WTC11 (cell line): ENCODE measurements at regions not wholly inside any gene's neighbourhood (a gene's known extent, or its start where the extent isn't known, plus 50 kb on each side); places are given as distances from the start of the nearest gene placed in this dataset.

Source experiments
- CTCF ChIP-seq: fragments of 200-600 bp; IDR thresholded peaks from 2 replicates; pipeline ENCODE4 v1.8.0; 2022; ENCODE audit warnings: antibody characterized with exemption
- SP1 ChIP-seq: sonication (generic); formaldehyde crosslinking; conservative IDR thresholded peaks from 2 replicates; pipeline ENCODE4 v1.8.1; 2022; ENCODE audit warnings: missing genetic modification reagents
- ZNF263 ChIP-seq: sonication (generic); formaldehyde crosslinking; IDR thresholded peaks from 2 replicates; pipeline ENCODE4 v1.8.1; 2022; ENCODE audit warnings: low read depth, mild to moderate bottlenecking, moderate library complexity, missing genetic modification reagents

- TF ChIP-seq SP1 (CRISPR knock-in tag) (no peak), CTCF (no peak), ZNF263 (CRISPR knock-in tag) (no peak)
These were observed 837.7 kb downstream of the FSCB start for GRCh38 chr14:43669355-43669754.
